HCT116 (cell line): ENCODE measurements at regions not wholly inside any gene's neighbourhood (a gene's known extent, or its start where the extent isn't known, plus 50 kb on each side); places are given as distances from the start of the nearest gene placed in this dataset.

ENCODE experiments used
- ATAC-seq: fragments of 200-7000 bp; cut with Tn5 transposase; 2 replicates; pipeline ENCODE4 v1.9.1; 2020; ENCODE audit warnings: mild to moderate bottlenecking, moderate library complexity
- BruUV-seq: library from RNA; stranded (reverse); fragments of 400-500 nt; replicated peaks from 2 replicates; lab custom pipeline; 2021; lab: Mats Ljungman, UMichigan
- CTCF ChIA-PET: fragments of 300-600 bp; sonication (Branson Sonifier 250); formaldehyde crosslinking; loops from one replicate; lab custom pipeline; 2021; ENCODE audit warnings: antibody characterized with exemption; lab: Charles Lee
- POLR2A ChIA-PET: fragments of 300-600, 350-600 bp; sonication (Branson Sonifier 250); formaldehyde crosslinking; loops from one replicate; lab custom pipeline; 2021; ENCODE audit warnings: antibody characterized with exemption; lab: Charles Lee
- RAD21 ChIA-PET, 2 experiments: fragments of 300-600 bp; sonication (Branson Sonifier 250); formaldehyde crosslinking; loops; one replicate each; lab custom pipeline; 2023; ENCODE audit warnings: low total read pairs in 2 of 2; ENCODE audit not compliant: uncharacterized antibody in 2 of 2, unreplicated experiment in 2 of 2, low non-redundant PET in 1 of 2; lab: Charles Lee
- DNase-seq: peaks from one replicate; pipeline ENCODE4 v3.0.0-alpha.2; 2010; ENCODE audit warnings: low read depth, low spot score
- H2AFZ ChIP-seq: fragments of 200-600 bp; shearing (Covaris generic), sonication (generic); 2 replicates; pipeline ENCODE4 v1.6.1; 2017; ENCODE audit warnings: low read depth, mixed run types, mixed read lengths, antibody characterized with exemption, low read length; ENCODE audit not compliant: poor library complexity, severe bottlenecking
- H3K27ac ChIP-seq: 2 replicates; pipeline ENCODE4 v1.5.1; 2012; ENCODE audit warnings: low read depth, low read length
- H3K27me3 ChIP-seq: fragments of 200-600 bp; sonication (generic); 2 replicates; pipeline ENCODE4 v1.6.1; 2016; ENCODE audit warnings: mixed run types, low read length, mixed read lengths; ENCODE audit not compliant: insufficient read depth
- H3K36me3 ChIP-seq, 2 experiments: fragments of 200-500 bp in 1 of 2; fragments of 200-600 bp in 1 of 2; sonication (Bioruptor generic) in 1 of 2; sonication (generic) in 1 of 2; 2 replicates each; pipeline versions ENCODE4 v1.5.1 to v1.6.1; 2014 to 2016; ENCODE audit warnings: low read length in 2 of 2, inconsistent platforms in 1 of 2, mixed read lengths in 1 of 2, mixed run types in 1 of 2; ENCODE audit not compliant: insufficient read depth in 2 of 2, control insufficient read depth in 1 of 2
- H3K4me1 ChIP-seq, 2 experiments: fragments of 200-600 bp in 1 of 2; sonication (generic) in 1 of 2; 2 replicates each; pipeline versions ENCODE4 v1.5.1 to v1.6.1; 2012 to 2017; ENCODE audit warnings: low read length in 2 of 2, inconsistent platforms in 1 of 2, mild to moderate bottlenecking in 1 of 2, mixed read lengths in 1 of 2, mixed run types in 1 of 2, moderate library complexity in 1 of 2; ENCODE audit not compliant: insufficient read depth in 2 of 2, control insufficient read depth in 1 of 2
- H3K4me2 ChIP-seq: fragments of 200-600 bp; sonication (generic); 2 replicates; pipeline ENCODE4 v1.6.1; 2017; ENCODE audit warnings: mixed run types, low read length, mixed read lengths
- H3K4me3 ChIP-seq, 2 experiments: fragments of 200-600 bp in 1 of 2; sonication (generic) in 1 of 2; replicated peaks in 1 of 2; 2 replicates each; pipeline ENCODE4 v1.5.1; 2011 to 2016; ENCODE audit warnings: low read length in 2 of 2, control low read depth in 1 of 2, low read depth in 1 of 2, mild to moderate bottlenecking in 1 of 2, mixed read lengths in 1 of 2, mixed run types in 1 of 2
- H3K79me2 ChIP-seq: fragments of 200-600 bp; sonication (generic); 2 replicates; pipeline ENCODE4 v1.6.1; 2017; ENCODE audit warnings: mild to moderate bottlenecking, mixed run types, low read length, moderate library complexity, mixed read lengths; ENCODE audit not compliant: insufficient read depth
- H3K9ac ChIP-seq: fragments of 200-600 bp; sonication (generic); 2 replicates; pipeline ENCODE4 v1.6.1; 2016; ENCODE audit warnings: low read length, mixed read lengths
- H3K9me2 ChIP-seq: fragments of 200-600 bp; sonication (generic), shearing (Covaris generic); 2 replicates; pipeline ENCODE4 v1.6.1; 2017; ENCODE audit warnings: mixed run types, mild to moderate bottlenecking, moderate library complexity; ENCODE audit not compliant: insufficient read depth
- H3K9me3 ChIP-seq, 2 experiments: fragments of 200-500 bp in 1 of 2; fragments of 200-600 bp in 1 of 2; sonication (Bioruptor generic) in 1 of 2; sonication (generic) in 1 of 2; 2 replicates each; pipeline ENCODE4 v1.6.1; 2014 to 2017; ENCODE audit warnings: low read length in 2 of 2, mixed read lengths in 2 of 2, inconsistent platforms in 1 of 2, low read depth in 1 of 2, mild to moderate bottlenecking in 1 of 2, mixed run types in 1 of 2, moderate library complexity in 1 of 2; ENCODE audit not compliant: control insufficient read depth in 1 of 2, insufficient read depth in 1 of 2
- H4K20me1 ChIP-seq: fragments of 200-600 bp; sonication (generic), shearing (Covaris generic); 2 replicates; pipeline ENCODE4 v1.6.1; 2017; ENCODE audit warnings: mixed run types, mild to moderate bottlenecking, moderate library complexity; ENCODE audit not compliant: insufficient read depth
- ATF3 ChIP-seq: IDR thresholded peaks from 2 replicates; pipeline ENCODE4 v1.6.1; 2012
- REST ChIP-seq: IDR thresholded peaks from 2 replicates; pipeline ENCODE4 v1.6.1; 2012; ENCODE audit warnings: low read depth
- intact Hi-C: fragments of 100-400 bp; cut with micrococcal nuclease; formaldehyde crosslinking; loops from 2 replicates; pipeline ENCODE4 v1.10.0; 2022

- ChIA-PET CTCF (no interaction called here), POLR2A (no interaction called here)
Measured at GRCh38 chrX:12065251-12065650, 73.0 kb upstream of the FRMPD4 start.

More at GRCh38 chrX:12065251-12065650, 73.0 kb upstream of the FRMPD4 start:
- BruUV-seq: no TSS peak
- H2AFZ ChIP-seq: no peak overlapping the region
- DNase-seq (no peak), ATAC-seq (no peak)
- H3K4me1 ChIP-seq: no peaks in the 10 kb centered on the region
- no peak overlapping the region for H3K9ac ChIP-seq
- TF ChIP-seq ATF3: no peak
- TF ChIP-seq REST: peak; percentile 25; the same call in 1 of the 2 replicates
- H3K27me3 ChIP-seq: no peaks in the 10 kb centered on the region
- intact Hi-C loops: no loop called here
- no peaks in the 10 kb centered on the region for H3K36me3 ChIP-seq
- no peaks in the 10 kb centered on the region for H3K9me2 ChIP-seq
- no peaks in the 10 kb centered on the region for H4K20me1 ChIP-seq
- no peak overlapping the region for H3K4me2 ChIP-seq
- H3K9me3 ChIP-seq: no peaks in the 10 kb centered on the region
- no peak overlapping the region for H3K27ac ChIP-seq
- no peaks in the 10 kb centered on the region for H3K79me2 ChIP-seq
- H3K4me3 ChIP-seq: no peak overlapping the region
- RAD21 ChIA-PET: no interaction called here
